Hepatocyte (in vitro differentiated cells): ENCODE measurements at regions not wholly inside any gene's neighbourhood (a gene's known extent, or its start where the extent isn't known, plus 50 kb on each side); places are given as distances from the start of the nearest gene placed in this dataset.

Experiments
- DNase-seq: peaks from one replicate; pipeline ENCODE4 v3.0.0-alpha.2; 2016; ENCODE audit warnings: low spot score
- H2AFZ ChIP-seq: fragments of 200-600 bp; sonication (generic); 2 replicates; pipeline ENCODE4 v1.6.0; 2016; ENCODE audit warnings: antibody characterized with exemption, mild to moderate bottlenecking
- H3K27ac ChIP-seq: fragments of 200-600 bp; sonication (generic); 2 replicates; pipeline ENCODE4 v1.5.1; 2016; ENCODE audit warnings: mild to moderate bottlenecking
- H3K27me3 ChIP-seq: fragments of 200-600 bp; sonication (generic); 2 replicates; pipeline ENCODE4 v1.6.1; 2016
- H3K36me3 ChIP-seq: fragments of 200-600 bp; sonication (generic); replicated peaks from 2 replicates; pipeline ENCODE4 v1.5.1; 2016; ENCODE audit warnings: low read depth; ENCODE audit not compliant: insufficient read depth
- H3K4me1 ChIP-seq: fragments of 200-600 bp; sonication (generic); 2 replicates; pipeline ENCODE4 v1.5.1; 2016; ENCODE audit warnings: mild to moderate bottlenecking, moderate library complexity; ENCODE audit not compliant: insufficient read depth
- H3K4me2 ChIP-seq: fragments of 200-600 bp; sonication (generic); 2 replicates; pipeline ENCODE4 v1.6.0; 2016
- H3K4me3 ChIP-seq: fragments of 200-600 bp; sonication (generic); 2 replicates; pipeline ENCODE4 v1.5.1; 2016; ENCODE audit warnings: mild to moderate bottlenecking
- H3K79me2 ChIP-seq: fragments of 200-600 bp; sonication (generic); 2 replicates; pipeline ENCODE4 v1.6.0; 2017; ENCODE audit warnings: mild to moderate bottlenecking
- H3K9me2 ChIP-seq: fragments of 200-600 bp; sonication (generic); replicated peaks from 2 replicates; pipeline ENCODE4 v1.6.0; 2017; ENCODE audit warnings: mild to moderate bottlenecking; ENCODE audit not compliant: insufficient read depth
- H3K9me3 ChIP-seq: fragments of 200-600 bp; sonication (generic); 2 replicates; pipeline ENCODE4 v1.5.1; 2016; ENCODE audit warnings: low read depth, mild to moderate bottlenecking
- H4K20me1 ChIP-seq: fragments of 200-600 bp; sonication (generic); 2 replicates; pipeline ENCODE4 v1.6.0; 2016; ENCODE audit warnings: mild to moderate bottlenecking; ENCODE audit not compliant: insufficient read depth, poor library complexity, severe bottlenecking
- CTCF ChIP-seq: fragments of 200-600 bp; sonication (generic); IDR thresholded peaks from 2 replicates; pipeline ENCODE4 v1.5.1; 2016; ENCODE audit warnings: antibody characterized with exemption, mild to moderate bottlenecking; ENCODE audit not compliant: poor library complexity
- EZH2 ChIP-seq: fragments of 200-600 bp; sonication (generic); IDR thresholded peaks from 2 replicates; pipeline ENCODE4 v1.6.1; 2016; ENCODE audit warnings: antibody characterized with exemption, mild to moderate bottlenecking, borderline replicate concordance
- EZH2phosphoT487 ChIP-seq: fragments of 200-600 bp; sonication (generic); IDR thresholded peaks from one replicate; pipeline ENCODE4 v1.6.1; 2018; ENCODE audit warnings: antibody characterized with exemption, mild to moderate bottlenecking, low read depth, moderate library complexity; ENCODE audit not compliant: unreplicated experiment, severe bottlenecking
- WGBS: methylation state at CpG from one replicate; pipeline ENCODE4 v1.1.6; 2016; ENCODE audit warnings: low lambda C conversion rate; ENCODE audit errors: missing lambda C conversion rate; 5-methylcytosine and 5-hydroxymethylcytosine counted together

- Histone ChIP-seq H3K9me2 (no peaks in the 10 kb centered on the region), H4K20me1 (no peaks in the 10 kb centered on the region), H3K9me3 (no peaks in the 10 kb centered on the region), H3K27ac (no peak overlapping the region), H3K27me3 (no peaks in the 10 kb centered on the region), H3K4me3 (no peak overlapping the region), H2AFZ (no peak overlapping the region), H3K36me3 (no peaks in the 10 kb centered on the region), H3K4me2 (no peak overlapping the region), H3K79me2 (no peaks in the 10 kb centered on the region), H3K4me1 (no peaks in the 10 kb centered on the region)
- WGBS = 81% methylated on average over 4 of the region's 4 CpGs
- no peak for TF ChIP-seq CTCF
- TF ChIP-seq EZH2phosphoT487 = no peak
- TF ChIP-seq EZH2 = no peak
- no peak for DNase-seq
Measured at GRCh38 chr3:88283242-88283592, 133.5 kb downstream of the C3orf38 start.

GRCh38 chr3:88291486-88291885, 141.7 kb downstream of the C3orf38 start:
- Histone ChIP-seq H3K36me3 (no peaks in the 10 kb centered on the region), H3K9me3 (no peaks in the 10 kb centered on the region), H4K20me1 (no peaks in the 10 kb centered on the region), H2AFZ (no peak overlapping the region), H3K27ac (no peak overlapping the region), H3K4me1 (no peaks in the 10 kb centered on the region), H3K79me2 (no peaks in the 10 kb centered on the region), H3K9me2 (no peaks in the 10 kb centered on the region), H3K27me3 (no peaks in the 10 kb centered on the region), H3K4me3 (no peak overlapping the region), H3K4me2 (no peak overlapping the region)
- TF ChIP-seq EZH2phosphoT487 = no peak
- TF ChIP-seq EZH2 = no peak
- no peak for TF ChIP-seq CTCF
- no peak for DNase-seq

GRCh38 chr3:88298189-88298588, 148.4 kb downstream of the C3orf38 start:
- Histone ChIP-seq H3K4me2 (no peak overlapping the region), H3K4me3 (no peak overlapping the region), H4K20me1 (no peaks in the 10 kb centered on the region), H3K9me3 (no peaks in the 10 kb centered on the region), H3K27ac (no peak overlapping the region), H3K9me2 (no peaks in the 10 kb centered on the region), H3K4me1 (no peaks in the 10 kb centered on the region), H3K36me3 (no peaks in the 10 kb centered on the region), H2AFZ (no peak overlapping the region), H3K79me2 (no peaks in the 10 kb centered on the region), H3K27me3 (no peaks in the 10 kb centered on the region)
- DNase-seq = no peak
- TF ChIP-seq CTCF = no peak
- no peak for TF ChIP-seq EZH2phosphoT487
- TF ChIP-seq EZH2 = no peak
- WGBS = 45% methylated on average over 3 of the region's 3 CpGs

GRCh38 chr3:88301273-88301995, 151.7 kb downstream of the C3orf38 start:
- Histone ChIP-seq H2AFZ (no peak overlapping the region), H3K9me2 (no peaks in the 10 kb centered on the region), H3K4me2 (no peak overlapping the region), H3K27ac (no peak overlapping the region), H3K4me3 (no peak overlapping the region), H3K9me3 (no peaks in the 10 kb centered on the region), H3K4me1 (no peaks in the 10 kb centered on the region), H3K79me2 (no peaks in the 10 kb centered on the region), H3K27me3 (no peaks in the 10 kb centered on the region), H3K36me3 (no peaks in the 10 kb centered on the region), H4K20me1 (no peaks in the 10 kb centered on the region)
- WGBS = 54% methylated on average over 3 of the region's 3 CpGs
- TF ChIP-seq EZH2phosphoT487 = no peak
- TF ChIP-seq CTCF = no peak
- TF ChIP-seq EZH2 = no peak
- DNase-seq = no peak
